ENCODE measurements at regions not wholly inside any gene's neighbourhood (a gene's known extent, or its start where the extent isn't known, plus 50 kb on each side); places are given as distances from the start of the nearest gene placed in this dataset.

- DNase-seq (ENCODE audit: low spot score), result no peak
Observed at GRCh38 chr15:36527235-36528162, 51.9 kb upstream of the CDIN1 start.

- DNase-seq (ENCODE audit: low spot score), result no peak
Observed at GRCh38 chr15:36529296-36530011, 50.0 kb upstream of the CDIN1 start.

Data from cerebellar cortex (tissue), 1 donor.